Activated CD8-positive, alpha-beta T cell treated with anti-CD3 and anti-CD28 coated beads for 36 hours (primary cell): ENCODE measurements at regions not wholly inside any gene's neighbourhood (a gene's known extent, or its start where the extent isn't known, plus 50 kb on each side); places are given as distances from the start of the nearest gene placed in this dataset.

Source experiments
- ATAC-seq: fragments of 200-7000 bp; cut with Tn5 transposase; one replicate; pipeline ENCODE4 v1.10.0; 2021; ENCODE audit warnings: mild to moderate bottlenecking, moderate library complexity
- CTCF ChIA-PET: fragments of 350-600 bp; sonication (Branson Sonifier 250); formaldehyde crosslinking; loops from one replicate; lab custom pipeline; 2021; ENCODE audit warnings: antibody characterized with exemption; lab: Charles Lee
- POLR2A ChIA-PET: fragments of 350-600 bp; sonication (Branson Sonifier 250); formaldehyde crosslinking; loops from one replicate; lab custom pipeline; 2021; ENCODE audit warnings: antibody characterized with exemption; lab: Charles Lee
- DNase-seq: peaks from one replicate; pipeline ENCODE4 v3.0.0-alpha.2; 2020
- H3K27ac Mint-ChIP-seq: one replicate; pipeline ENCODE4 v1.8.0; 2021; ENCODE audit warnings: mild to moderate bottlenecking, mixed read lengths
- H3K27me3 Mint-ChIP-seq: one replicate; pipeline ENCODE4 v1.8.0; 2021; ENCODE audit warnings: mixed read lengths
- H3K36me3 Mint-ChIP-seq: one replicate; pipeline ENCODE4 v1.8.0; 2021; ENCODE audit warnings: low read depth, mixed read lengths
- H3K4me1 Mint-ChIP-seq: one replicate; pipeline ENCODE4 v1.8.0; 2021; ENCODE audit warnings: low read depth, mixed read lengths
- H3K4me3 Mint-ChIP-seq: one replicate; pipeline ENCODE4 v1.8.0; 2021; ENCODE audit warnings: mild to moderate bottlenecking, moderate library complexity, mixed read lengths
- H3K9me3 Mint-ChIP-seq: one replicate; pipeline ENCODE4 v1.8.0; 2021; ENCODE audit warnings: mixed read lengths
- intact Hi-C: fragments of 100-400 bp; cut with micrococcal nuclease; formaldehyde crosslinking; loops from one replicate; pipeline ENCODE4 v1.10.0; 2022
- TF ChIP-seq, protein P1 (sequence below): fragments of 200-600 bp; IDR thresholded peaks from one replicate; pipeline ENCODE4 v1.8.0; 2022; ENCODE audit warnings: antibody characterized with exemption, mild to moderate bottlenecking

DNA sequence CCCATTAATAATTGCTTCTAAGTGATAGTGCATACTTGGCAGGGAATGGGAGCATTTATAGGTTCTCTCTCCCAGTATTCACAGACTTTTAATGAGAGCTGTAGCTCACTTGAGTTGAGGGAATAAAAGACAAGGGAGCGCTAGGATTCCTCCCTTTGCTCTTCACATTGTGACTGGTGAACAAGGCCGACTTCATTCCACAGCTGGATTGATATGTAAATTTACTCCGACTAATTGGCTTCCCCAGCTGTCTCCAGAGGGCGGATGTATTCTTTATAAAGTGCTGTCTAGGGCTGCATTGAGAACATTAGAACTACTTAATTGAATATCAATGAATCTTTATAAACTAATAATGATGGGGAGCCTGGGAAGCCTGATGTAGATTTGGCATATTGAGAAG, 63.4 kb downstream of the GPR50 start:
- Mint-ChIP-seq H3K36me3 (no peaks in the 10 kb centered on the region), H3K4me1 (no peaks in the 10 kb centered on the region), H3K4me3 (no peak overlapping the region), H3K27me3 (no peaks in the 10 kb centered on the region), H3K27ac (no peak overlapping the region), H3K9me3 (no peaks in the 10 kb centered on the region)
- TF ChIP-seq, protein P1, sequence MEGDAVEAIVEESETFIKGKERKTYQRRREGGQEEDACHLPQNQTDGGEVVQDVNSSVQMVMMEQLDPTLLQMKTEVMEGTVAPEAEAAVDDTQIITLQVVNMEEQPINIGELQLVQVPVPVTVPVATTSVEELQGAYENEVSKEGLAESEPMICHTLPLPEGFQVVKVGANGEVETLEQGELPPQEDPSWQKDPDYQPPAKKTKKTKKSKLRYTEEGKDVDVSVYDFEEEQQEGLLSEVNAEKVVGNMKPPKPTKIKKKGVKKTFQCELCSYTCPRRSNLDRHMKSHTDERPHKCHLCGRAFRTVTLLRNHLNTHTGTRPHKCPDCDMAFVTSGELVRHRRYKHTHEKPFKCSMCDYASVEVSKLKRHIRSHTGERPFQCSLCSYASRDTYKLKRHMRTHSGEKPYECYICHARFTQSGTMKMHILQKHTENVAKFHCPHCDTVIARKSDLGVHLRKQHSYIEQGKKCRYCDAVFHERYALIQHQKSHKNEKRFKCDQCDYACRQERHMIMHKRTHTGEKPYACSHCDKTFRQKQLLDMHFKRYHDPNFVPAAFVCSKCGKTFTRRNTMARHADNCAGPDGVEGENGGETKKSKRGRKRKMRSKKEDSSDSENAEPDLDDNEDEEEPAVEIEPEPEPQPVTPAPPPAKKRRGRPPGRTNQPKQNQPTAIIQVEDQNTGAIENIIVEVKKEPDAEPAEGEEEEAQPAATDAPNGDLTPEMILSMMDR = no peak
- ATAC-seq = no peak
- ChIA-PET POLR2A (no interaction called here), CTCF (no interaction called here)
- no peak for DNase-seq
- intact Hi-C loops = no loop called here

GRCh38 chrX:151240237-151240636, 63.9 kb downstream of the GPR50 start:
- POLR2A ChIA-PET = no interaction called here
- CTCF ChIA-PET = no interaction called here
- TF ChIP-seq, protein P1 = no peak
- H3K27me3 Mint-ChIP-seq = no peaks in the 10 kb centered on the region
- DNase-seq (no peak), ATAC-seq (no peak)
- H3K4me3 Mint-ChIP-seq = no peak overlapping the region
- intact Hi-C loops = no loop called here
- H3K4me1 Mint-ChIP-seq = no peaks in the 10 kb centered on the region
- H3K9me3 Mint-ChIP-seq = no peaks in the 10 kb centered on the region
- H3K27ac Mint-ChIP-seq = no peak overlapping the region
- H3K36me3 Mint-ChIP-seq = no peaks in the 10 kb centered on the region

DNA sequence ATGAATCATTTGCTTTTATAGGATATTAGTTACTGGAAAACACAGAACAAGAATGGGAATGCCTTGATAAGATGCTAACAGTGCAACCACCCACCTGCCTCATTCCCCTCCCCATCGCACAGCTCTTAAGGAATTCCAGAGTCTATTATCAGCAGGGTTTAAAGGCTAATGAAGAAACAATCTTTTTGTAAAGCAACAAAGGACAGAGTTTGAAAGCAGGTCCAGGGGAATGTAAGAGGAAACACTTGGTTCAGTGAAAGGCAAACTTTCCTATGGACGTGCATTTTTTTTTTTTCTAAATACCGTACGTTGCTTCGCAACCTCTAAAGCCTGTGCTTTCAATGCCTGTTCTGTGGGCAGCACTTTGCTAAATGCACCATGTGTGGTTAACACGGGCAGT, 92.5 kb downstream of the GPR50 start:
- CTCF ChIA-PET = no interaction called here
- H3K27me3 Mint-ChIP-seq = peaks cover 3% of the 10 kb centered on the region
- no peaks in the 10 kb centered on the region for H3K36me3 Mint-ChIP-seq
- intact Hi-C loops = no loop called here
- ATAC-seq = no peak
- POLR2A ChIA-PET = no interaction called here
- TF ChIP-seq, protein P1 = no peak
- H3K4me3 Mint-ChIP-seq = no peak overlapping the region
- H3K27ac Mint-ChIP-seq = no peak overlapping the region
- DNase-seq = no peak
- no peaks in the 10 kb centered on the region for H3K9me3 Mint-ChIP-seq
- no peaks in the 10 kb centered on the region for H3K4me1 Mint-ChIP-seq

DNA sequence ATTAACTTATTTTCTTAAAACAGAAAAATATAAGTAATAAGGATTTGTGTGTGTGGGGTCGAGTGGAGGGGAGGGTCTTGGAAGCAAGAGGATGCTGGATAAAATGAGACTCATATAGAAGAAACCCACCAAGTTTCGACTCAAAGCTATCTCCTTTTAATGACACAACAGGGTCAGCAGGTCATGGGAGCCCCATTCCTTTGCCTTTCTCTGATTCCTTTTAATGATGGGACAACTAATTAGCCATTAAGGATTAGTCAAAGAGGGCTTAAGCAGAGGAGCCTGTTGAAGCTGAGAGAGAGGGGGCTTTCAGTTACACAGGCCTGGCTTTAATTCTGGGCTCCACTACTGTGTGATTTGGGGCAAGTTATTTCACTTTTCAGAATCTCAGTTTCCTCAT, 102.8 kb downstream of the GPR50 start:
- CTCF ChIA-PET = no interaction called here
- no peaks in the 10 kb centered on the region for H3K9me3 Mint-ChIP-seq
- TF ChIP-seq, protein P1 = no peak
- intact Hi-C loops = no loop called here
- DNase-seq (no peak), ATAC-seq (no peak)
- no peaks in the 10 kb centered on the region for H3K36me3 Mint-ChIP-seq
- H3K4me1 Mint-ChIP-seq = no peaks in the 10 kb centered on the region
- H3K27me3 Mint-ChIP-seq = peaks cover 2% of the 10 kb centered on the region
- H3K27ac Mint-ChIP-seq = no peak overlapping the region
- no peak overlapping the region for H3K4me3 Mint-ChIP-seq
- POLR2A ChIA-PET = no interaction called here

DNA sequence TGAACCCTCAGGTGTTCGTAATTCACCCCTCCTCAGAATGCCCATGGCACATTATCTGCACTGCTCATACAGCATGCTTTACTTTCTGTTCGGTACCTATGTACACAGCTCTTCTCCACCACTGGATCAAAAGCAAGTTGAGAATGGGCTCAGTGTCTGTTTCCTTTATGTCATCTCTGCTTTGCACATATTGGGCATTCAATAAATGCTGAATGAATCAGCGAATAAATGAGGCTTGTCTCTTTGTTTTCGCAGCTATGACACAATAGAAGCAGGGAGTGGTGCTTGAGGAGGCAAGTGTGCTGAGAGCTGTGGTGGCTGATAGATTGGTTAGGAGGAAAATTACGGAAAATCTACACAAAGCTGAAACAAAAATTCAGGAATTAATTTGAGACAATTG, 109.1 kb upstream of the VMA21 start:
- Mint-ChIP-seq H3K27me3 (peaks cover 4% of the 10 kb centered on the region), H3K4me1 (no peaks in the 10 kb centered on the region), H3K36me3 (no peaks in the 10 kb centered on the region), H3K9me3 (no peaks in the 10 kb centered on the region), H3K4me3 (no peak overlapping the region), H3K27ac (no peak overlapping the region)
- DNase-seq (no peak), ATAC-seq (no peak)
- ChIA-PET CTCF (no interaction called here), POLR2A (no interaction called here)
- intact Hi-C loops = no loop called here
- TF ChIP-seq, protein P1 = no peak
